Ishikawa (cell line): ENCODE measurements at regions not wholly inside any gene's neighbourhood (a gene's known extent, or its start where the extent isn't known, plus 50 kb on each side); places are given as distances from the start of the nearest gene placed in this dataset.

Experiments
- CEBPB ChIP-seq: IDR thresholded peaks from 2 replicates; pipeline ENCODE4 v1.6.1; 2012
- CREB1 ChIP-seq: IDR thresholded peaks from 2 replicates; pipeline ENCODE4 v1.6.1; 2012; ENCODE audit warnings: low read depth
- EGR1 ChIP-seq: IDR thresholded peaks from 2 replicates; pipeline ENCODE4 v1.6.1; 2012
- EP300 ChIP-seq: IDR thresholded peaks from 2 replicates; pipeline ENCODE4 v1.6.1; 2012; ENCODE audit warnings: borderline replicate concordance
- FOXM1 ChIP-seq: IDR thresholded peaks from 2 replicates; pipeline ENCODE4 v1.6.1; 2012; ENCODE audit warnings: low read depth, borderline replicate concordance
- MAX ChIP-seq: IDR thresholded peaks from 2 replicates; pipeline ENCODE4 v1.6.1; 2012
- NFIC ChIP-seq: IDR thresholded peaks from 2 replicates; pipeline ENCODE4 v1.6.1; 2012
- RAD21 ChIP-seq: IDR thresholded peaks from 2 replicates; pipeline ENCODE4 v1.6.1; 2012; ENCODE audit warnings: low read depth
- REST ChIP-seq: IDR thresholded peaks from 2 replicates; pipeline ENCODE4 v1.6.1; 2012; ENCODE audit warnings: low read depth, mild to moderate bottlenecking
- TAF1 ChIP-seq: IDR thresholded peaks from 2 replicates; pipeline ENCODE4 v1.6.1; 2012; ENCODE audit warnings: low read depth, mild to moderate bottlenecking
- TCF12 ChIP-seq: IDR thresholded peaks from 2 replicates; pipeline ENCODE4 v1.6.1; 2012; ENCODE audit warnings: low read depth
- TEAD4 ChIP-seq: IDR thresholded peaks from 2 replicates; pipeline ENCODE4 v1.6.1; 2012
- USF1 ChIP-seq: IDR thresholded peaks from 2 replicates; pipeline ENCODE4 v1.6.1; 2012
- YY1 ChIP-seq: IDR thresholded peaks from 2 replicates; pipeline ENCODE4 v1.6.1; 2012; ENCODE audit warnings: low read depth
- ZBTB7A ChIP-seq: IDR thresholded peaks from 2 replicates; pipeline ENCODE4 v1.6.1; 2012; ENCODE audit warnings: low read depth

- no peak for TF ChIP-seq CEBPB
- no peak for TF ChIP-seq FOXM1
- TF ChIP-seq YY1 = no peak
- TF ChIP-seq EGR1 = no peak
- TF ChIP-seq REST = no peak
- no peak for TF ChIP-seq TEAD4
- no peak for TF ChIP-seq TAF1
- TF ChIP-seq ZBTB7A = no peak
- TF ChIP-seq NFIC = no peak
- no peak for TF ChIP-seq USF1
- TF ChIP-seq RAD21 = no peak
- no peak for TF ChIP-seq EP300
- TF ChIP-seq CREB1 = no peak
- TF ChIP-seq TCF12 = no peak
- TF ChIP-seq MAX = no peak
Observed at GRCh38 chr3:78140274-78140673, 1100.4 kb downstream of the ROBO2 start.

GRCh38 chr3:78140866-78141265, 1101.0 kb downstream of the ROBO2 start:
- no peak for TF ChIP-seq EGR1
- no peak for TF ChIP-seq ZBTB7A
- TF ChIP-seq FOXM1 = no peak
- TF ChIP-seq TAF1 = no peak
- no peak for TF ChIP-seq CREB1

GRCh38 chr3:78141269-78141668, 1101.4 kb downstream of the ROBO2 start:
- TF ChIP-seq CREB1 (no peak), TEAD4 (no peak), YY1 (no peak), EGR1 (no peak), EP300 (no peak), TCF12 (no peak), NFIC (no peak), MAX (no peak), USF1 (no peak), REST (no peak), TAF1 (no peak), FOXM1 (no peak), CEBPB (no peak), ZBTB7A (no peak)

GRCh38 chr3:78143000-78143399, 1103.1 kb downstream of the ROBO2 start:
- TF ChIP-seq TCF12 (no peak), TAF1 (no peak), EP300 (no peak), FOXM1 (no peak), USF1 (no peak), YY1 (no peak)

GRCh38 chr3:78148986-78149717, 1109.3 kb downstream of the ROBO2 start:
- TF ChIP-seq TAF1 (no peak), YY1 (no peak), USF1 (no peak), MAX (no peak), TEAD4 (no peak), CEBPB (no peak), TCF12 (no peak), EGR1 (no peak), RAD21 (no peak), EP300 (no peak), ZBTB7A (no peak), REST (no peak), NFIC (no peak), CREB1 (no peak), FOXM1 (no peak)
